CD4-positive, alpha-beta T cell (primary cell): ENCODE measurements at regions not wholly inside any gene's neighbourhood (a gene's known extent, or its start where the extent isn't known, plus 50 kb on each side); places are given as distances from the start of the nearest gene placed in this dataset.
A peak's percentile ranks its signal among the peaks of the same experiment; 100 is the strongest.

Experiments
- ATAC-seq: fragments of 200-7000 bp; cut with Tn5 transposase; one replicate; pipeline ENCODE4 v1.10.0; 2022; ENCODE audit warnings: mild to moderate bottlenecking; ENCODE audit not compliant: poor library complexity
- CTCF ChIA-PET: fragments of 350-600 bp; sonication (Branson Sonifier 250); formaldehyde crosslinking; loops from one replicate; lab custom pipeline; 2021; ENCODE audit warnings: antibody characterized with exemption, inconsistent platforms; lab: Charles Lee
- POLR2A ChIA-PET: fragments of 350-600 bp; sonication (Branson Sonifier 250); formaldehyde crosslinking; loops from one replicate; lab custom pipeline; 2021; ENCODE audit warnings: antibody characterized with exemption, inconsistent platforms; lab: Charles Lee
- DNase-seq, 14 experiments: peaks; one replicate each; pipeline ENCODE4 v3.0.0-alpha.2; 2013 to 2020; ENCODE audit warnings: mixed read lengths in 2 of 14
- H3K27ac ChIP-seq, 2 donors: one replicate each; pipeline versions ENCODE4 v1.5.1 to v1.7.0; 2013; ENCODE audit warnings: low read length in 2 of 2, low read depth in 1 of 2, mild to moderate bottlenecking in 1 of 2
- H3K27me3 ChIP-seq, 2 experiments: 1 replicate in 1 of 2; 2 replicates in 1 of 2; pipeline versions ENCODE4 v1.6.1 to v1.7.0; 2013; ENCODE audit warnings: low read length in 2 of 2, control low read depth in 1 of 2, mild to moderate bottlenecking in 1 of 2, moderate library complexity in 1 of 2; ENCODE audit not compliant: insufficient read depth in 2 of 2, control insufficient read depth in 1 of 2
- H3K36me3 ChIP-seq: one replicate; pipeline ENCODE4 v1.6.1; 2013; ENCODE audit warnings: low read length, control low read depth; ENCODE audit not compliant: insufficient read depth
- H3K4me1 ChIP-seq: one replicate; pipeline ENCODE4 v1.6.1; 2013; ENCODE audit warnings: low read length, control low read depth; ENCODE audit not compliant: insufficient read depth
- H3K4me3 ChIP-seq: one replicate; pipeline ENCODE4 v1.5.1; 2013; ENCODE audit warnings: mild to moderate bottlenecking, low read length, moderate library complexity
- H3K9me3 ChIP-seq, 2 experiments: 1 replicate in 1 of 2; 2 replicates in 1 of 2; pipeline versions ENCODE4 v1.6.1 to v1.7.0; 2013; ENCODE audit warnings: low read length in 2 of 2, mild to moderate bottlenecking in 2 of 2, control low read depth in 1 of 2, moderate library complexity in 1 of 2; ENCODE audit not compliant: control insufficient read depth in 1 of 2, insufficient read depth in 1 of 2
- H3K27ac Mint-ChIP-seq: one replicate; pipeline ENCODE4 v1.8.0; 2020; ENCODE audit warnings: mixed read lengths
- H3K27me3 Mint-ChIP-seq: one replicate; pipeline ENCODE4 v1.8.0; 2021; ENCODE audit warnings: mixed read lengths
- H3K36me3 Mint-ChIP-seq: one replicate; pipeline ENCODE4 v1.8.0; 2021; ENCODE audit warnings: low read depth, mixed read lengths
- H3K4me1 Mint-ChIP-seq: one replicate; pipeline ENCODE4 v1.8.0; 2021; ENCODE audit warnings: low read depth, mixed read lengths
- H3K4me3 Mint-ChIP-seq: one replicate; pipeline ENCODE4 v1.8.0; 2020; ENCODE audit warnings: mild to moderate bottlenecking, mixed read lengths
- H3K9me3 Mint-ChIP-seq: one replicate; pipeline ENCODE4 v1.8.0; 2020; ENCODE audit warnings: mixed read lengths
- intact Hi-C, 2 experiments: fragments of 100-400 bp; cut with DNase I in 1 of 2; cut with micrococcal nuclease in 1 of 2; formaldehyde crosslinking; loops; one replicate each; pipeline versions ENCODE4 v1.15.1 to v1.9.0; 2023 to 2025; cut with DNase I, micrococcal nuclease
- TF ChIP-seq, protein P1 (sequence below): fragments of 200-600 bp; IDR thresholded peaks from one replicate; pipeline ENCODE4 v1.8.0; 2022; ENCODE audit warnings: antibody characterized with exemption, mild to moderate bottlenecking

DNA sequence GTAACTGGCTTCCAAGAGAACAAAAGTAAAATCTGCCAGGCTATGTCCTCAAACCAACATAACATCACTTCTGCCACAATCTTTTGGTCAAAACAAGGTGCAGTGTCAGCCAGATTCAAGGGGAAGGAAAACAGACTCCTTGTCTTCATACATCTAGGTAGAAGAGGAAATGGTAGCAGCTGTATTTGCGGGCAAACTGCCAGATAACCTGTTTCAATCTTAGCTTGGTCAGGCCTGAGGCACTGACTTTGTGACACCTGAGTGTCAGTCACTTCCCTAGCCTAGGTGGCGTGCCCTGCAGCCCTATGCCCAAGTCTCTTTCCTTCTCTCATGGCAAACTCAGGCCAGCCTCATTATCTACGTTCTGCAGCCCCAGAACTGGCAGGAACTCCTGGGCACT, 146.2 kb upstream of the JADE1 start:
- CTCF ChIA-PET = no interaction called here
- Histone ChIP-seq H3K4me1 (peaks cover 11% of the 10 kb centered on the region), H3K36me3 (no peaks in the 10 kb centered on the region), H3K9me3 (no peaks in the 10 kb centered on the region), H3K4me3 (no peak overlapping the region), H3K27me3 (no peaks in the 10 kb centered on the region), H3K27ac (peak overlapping the region; percentile 31 to 34)
- peak; percentile 43 for ATAC-seq
- TF ChIP-seq, protein P1, sequence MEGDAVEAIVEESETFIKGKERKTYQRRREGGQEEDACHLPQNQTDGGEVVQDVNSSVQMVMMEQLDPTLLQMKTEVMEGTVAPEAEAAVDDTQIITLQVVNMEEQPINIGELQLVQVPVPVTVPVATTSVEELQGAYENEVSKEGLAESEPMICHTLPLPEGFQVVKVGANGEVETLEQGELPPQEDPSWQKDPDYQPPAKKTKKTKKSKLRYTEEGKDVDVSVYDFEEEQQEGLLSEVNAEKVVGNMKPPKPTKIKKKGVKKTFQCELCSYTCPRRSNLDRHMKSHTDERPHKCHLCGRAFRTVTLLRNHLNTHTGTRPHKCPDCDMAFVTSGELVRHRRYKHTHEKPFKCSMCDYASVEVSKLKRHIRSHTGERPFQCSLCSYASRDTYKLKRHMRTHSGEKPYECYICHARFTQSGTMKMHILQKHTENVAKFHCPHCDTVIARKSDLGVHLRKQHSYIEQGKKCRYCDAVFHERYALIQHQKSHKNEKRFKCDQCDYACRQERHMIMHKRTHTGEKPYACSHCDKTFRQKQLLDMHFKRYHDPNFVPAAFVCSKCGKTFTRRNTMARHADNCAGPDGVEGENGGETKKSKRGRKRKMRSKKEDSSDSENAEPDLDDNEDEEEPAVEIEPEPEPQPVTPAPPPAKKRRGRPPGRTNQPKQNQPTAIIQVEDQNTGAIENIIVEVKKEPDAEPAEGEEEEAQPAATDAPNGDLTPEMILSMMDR = no peak
- no peaks in the 10 kb centered on the region for H3K9me3 Mint-ChIP-seq
- peak in 6 of 14 experiments; percentile 9 to 46 (median 34) for DNase-seq
- H3K27ac Mint-ChIP-seq = peak overlapping the region; percentile 35
- intact Hi-C loops = no loop called here
- POLR2A ChIA-PET = no interaction called here
- peaks cover 11% of the 10 kb centered on the region for H3K4me1 Mint-ChIP-seq
- no peaks in the 10 kb centered on the region for H3K36me3 Mint-ChIP-seq
- H3K27me3 Mint-ChIP-seq = no peaks in the 10 kb centered on the region
- H3K4me3 Mint-ChIP-seq = no peak overlapping the region

DNA sequence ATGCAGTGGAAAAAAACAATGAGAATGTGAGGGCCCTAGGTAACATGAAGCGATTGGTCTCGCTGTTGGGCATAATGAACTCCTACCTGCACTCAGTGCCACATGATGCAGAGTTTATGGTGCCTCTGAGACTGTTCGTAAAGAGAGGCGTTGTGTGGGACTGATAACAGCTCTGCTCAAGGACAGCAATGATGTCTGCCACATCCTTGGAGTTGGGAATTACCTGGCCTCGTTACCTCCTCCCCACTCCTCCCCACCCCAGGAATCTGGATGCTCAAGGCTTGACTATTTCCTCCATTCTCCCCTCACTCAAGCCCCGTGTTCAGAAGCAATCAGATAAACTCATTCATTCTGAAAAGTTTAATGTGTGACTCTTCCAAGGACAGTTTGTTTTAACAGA, 148.0 kb upstream of the JADE1 start:
- H3K4me3 Mint-ChIP-seq = no peak overlapping the region
- H3K4me1 ChIP-seq = peaks cover 11% of the 10 kb centered on the region
- no peak overlapping the region for H3K27ac Mint-ChIP-seq
- no peak overlapping the region for H3K4me3 ChIP-seq
- no peak for DNase-seq
- no peaks in the 10 kb centered on the region for H3K36me3 Mint-ChIP-seq
- H3K36me3 ChIP-seq = no peaks in the 10 kb centered on the region
- TF ChIP-seq, protein P1 = no peak
- intact Hi-C loops = no loop called here
- no peaks in the 10 kb centered on the region for H3K27me3 ChIP-seq
- H3K27me3 Mint-ChIP-seq = no peaks in the 10 kb centered on the region
- H3K9me3 Mint-ChIP-seq = no peaks in the 10 kb centered on the region
- H3K4me1 Mint-ChIP-seq = peaks cover 11% of the 10 kb centered on the region
- H3K27ac ChIP-seq = no peak overlapping the region
- H3K9me3 ChIP-seq = no peaks in the 10 kb centered on the region
- ATAC-seq = no peak
- POLR2A ChIA-PET = no interaction called here
- CTCF ChIA-PET = no interaction called here

DNA sequence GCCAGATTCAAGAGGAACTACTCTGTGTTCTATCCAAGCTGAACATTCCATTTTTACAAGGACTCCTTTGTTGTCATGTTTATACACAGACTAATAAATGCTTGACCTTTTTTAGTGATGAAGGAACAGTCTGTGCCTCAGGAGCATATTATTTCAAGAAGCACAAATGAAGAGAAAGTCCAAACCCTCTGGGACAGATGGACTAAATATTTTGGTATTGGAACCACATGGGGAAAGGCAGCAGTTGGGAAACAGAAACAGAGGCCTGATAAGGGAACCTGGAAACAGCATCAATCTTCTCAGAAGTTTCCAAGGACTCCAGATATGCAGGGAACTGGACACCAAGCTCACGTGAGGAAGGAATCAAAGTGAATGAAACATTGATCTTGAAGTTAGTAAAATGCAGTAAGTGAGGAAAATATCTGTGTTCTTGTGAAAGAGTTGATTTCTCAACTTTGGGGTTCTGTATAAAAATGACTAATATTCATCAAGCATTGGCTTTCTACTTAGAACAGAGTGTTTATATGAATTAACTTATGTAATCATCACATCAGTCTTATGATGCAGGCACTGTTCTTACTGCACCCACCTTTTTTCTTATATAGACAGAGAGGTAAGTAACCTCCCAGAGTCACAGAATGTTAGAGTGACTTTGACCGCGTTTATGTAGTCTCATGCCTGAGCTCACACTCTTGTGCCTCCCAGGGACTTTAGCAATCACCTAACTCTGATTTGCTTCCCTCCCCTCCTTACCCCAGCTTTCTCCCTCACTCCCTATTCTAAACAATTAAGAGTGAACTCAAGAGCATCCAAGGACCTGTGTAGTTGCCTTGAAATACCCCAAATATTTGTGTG, 148.9 kb upstream of the JADE1 start:
- peaks cover 11% of the 10 kb centered on the region for H3K4me1 ChIP-seq
- no peaks in the 10 kb centered on the region for H3K27me3 ChIP-seq
- H3K9me3 ChIP-seq = no peaks in the 10 kb centered on the region
- ChIA-PET POLR2A (no interaction called here), CTCF (no interaction called here)
- intact Hi-C loops = no loop called here
- H3K27me3 Mint-ChIP-seq = no peaks in the 10 kb centered on the region
- no peak for DNase-seq
- H3K36me3 ChIP-seq = no peaks in the 10 kb centered on the region
- H3K27ac Mint-ChIP-seq = no peak overlapping the region
- H3K27ac ChIP-seq = no peak overlapping the region
- no peak overlapping the region for H3K4me3 ChIP-seq
- H3K36me3 Mint-ChIP-seq = no peaks in the 10 kb centered on the region
- H3K4me3 Mint-ChIP-seq = no peak overlapping the region
- TF ChIP-seq, protein P1 = no peak
- ATAC-seq = no peak
- no peaks in the 10 kb centered on the region for H3K9me3 Mint-ChIP-seq
- peaks cover 11% of the 10 kb centered on the region for H3K4me1 Mint-ChIP-seq
